HG03432 (cell line): ENCODE measurements at regions not wholly inside any gene's neighbourhood (a gene's known extent, or its start where the extent isn't known, plus 50 kb on each side); places are given as distances from the start of the nearest gene placed in this dataset.

Experiments used
- ATAC-seq: cut with Tn5 transposase; IDR thresholded peaks from one replicate; pipeline ENCODE4 v1.9.1; 2021; ENCODE audit warnings: mild to moderate bottlenecking, moderate library complexity; ENCODE audit not compliant: unreplicated experiment

DNA sequence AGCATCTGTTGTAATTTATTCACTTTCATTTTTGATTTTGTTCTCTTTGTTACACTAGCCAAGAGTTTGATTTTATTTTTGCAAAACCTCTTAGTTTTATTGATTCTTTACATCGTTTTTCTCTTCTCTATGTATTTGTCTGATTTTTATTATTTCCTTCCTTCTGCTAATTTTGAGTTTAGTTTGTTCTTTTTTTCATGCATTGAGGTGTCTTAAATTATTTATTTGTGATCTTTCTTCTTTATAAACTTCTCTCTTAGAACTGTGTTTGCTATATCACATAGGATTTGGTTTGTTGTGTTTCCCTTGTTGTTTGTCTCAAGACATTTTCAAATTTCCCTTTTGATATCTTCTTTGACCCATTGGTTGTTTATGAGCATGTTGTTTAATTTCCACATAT, 51.7 kb upstream of the NFKBIA start:
- no peak for ATAC-seq

- no peak for ATAC-seq
These were observed 53.9 kb upstream of the NFKBIA start for GRCh38 chr14:35458442-35458841.

- ATAC-seq: no peak
These were observed 55.2 kb upstream of the NFKBIA start for GRCh38 chr14:35459776-35460175.

GRCh38 chr14:35470755-35471154, 63.2 kb upstream of the INSM2 start:
- no peak for ATAC-seq

- ATAC-seq: no peak
These were observed 62.2 kb upstream of the INSM2 start for GRCh38 chr14:35471803-35472202.

DNA sequence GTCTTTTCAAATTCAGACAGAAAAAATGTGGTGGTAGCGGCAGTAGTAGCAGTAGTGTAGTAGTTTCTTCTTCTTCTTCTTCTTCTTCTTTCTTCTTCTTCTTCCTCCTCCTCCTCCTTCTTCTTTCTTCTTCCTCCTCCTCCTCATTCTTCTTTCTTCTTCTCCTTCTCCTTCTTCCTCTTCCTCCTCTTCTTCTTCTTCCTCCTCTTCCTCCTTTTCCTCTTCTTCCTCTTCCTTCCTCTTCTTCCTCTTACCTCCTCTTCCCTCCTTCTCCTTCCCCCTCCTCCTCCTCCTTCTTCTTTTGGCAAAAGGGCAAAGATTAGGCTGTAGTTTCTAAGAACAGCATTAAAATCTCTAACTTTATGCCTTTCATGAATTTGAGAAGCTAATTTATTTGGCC, 59.6 kb upstream of the INSM2 start:
- ATAC-seq: no peak

- peak; percentile 98 for ATAC-seq
These were observed 53.7 kb upstream of the INSM2 start for GRCh38 chr14:35480119-35480769.

DNA sequence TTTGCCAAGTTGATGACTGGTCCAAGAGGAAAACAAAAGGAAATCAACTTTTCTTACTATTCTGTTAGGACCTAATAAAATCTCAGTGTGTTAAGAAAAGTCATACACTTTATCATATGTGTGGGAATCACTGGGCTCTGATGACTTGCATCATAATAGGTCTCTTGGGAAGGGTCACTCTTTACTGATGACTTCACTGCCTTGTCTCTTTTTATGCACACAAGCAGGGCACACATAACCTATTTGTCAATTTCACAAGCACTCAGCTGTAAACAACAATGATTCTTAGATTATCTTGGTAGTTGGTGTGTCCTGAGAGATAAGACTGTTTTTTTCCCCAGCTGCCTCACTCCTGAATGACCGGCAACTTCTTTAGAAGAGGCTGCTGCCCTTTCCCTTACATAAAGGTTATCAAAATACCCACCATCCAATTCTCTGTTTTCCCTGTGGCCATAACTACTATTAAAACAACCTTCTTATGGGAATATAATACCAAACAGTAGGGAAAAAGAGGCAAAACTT, 50.9 kb upstream of the INSM2 start:
- no peak for ATAC-seq
